ENCODE measurements at regions not wholly inside any gene's neighbourhood (a gene's known extent, or its start where the extent isn't known, plus 50 kb on each side); places are given as distances from the start of the nearest gene placed in this dataset.
"Not testable (repeated sequence)": the region's sequence is repeated elsewhere in the genome, so short reads cannot be mapped to it uniquely, and the experiment has no call there.

- DNase-seq (ENCODE audit: low read depth in 2 of 2): no peak
Observed at GRCh38 chr4:127528302-127528701, 104.5 kb upstream of the INTU start.

GRCh38 chr4:127529879-127530278 is 102.9 kb upstream of the INTU start:
- not testable (repeated sequence) for DNase-seq (ENCODE audit: low read depth in 2 of 2)

DNA sequence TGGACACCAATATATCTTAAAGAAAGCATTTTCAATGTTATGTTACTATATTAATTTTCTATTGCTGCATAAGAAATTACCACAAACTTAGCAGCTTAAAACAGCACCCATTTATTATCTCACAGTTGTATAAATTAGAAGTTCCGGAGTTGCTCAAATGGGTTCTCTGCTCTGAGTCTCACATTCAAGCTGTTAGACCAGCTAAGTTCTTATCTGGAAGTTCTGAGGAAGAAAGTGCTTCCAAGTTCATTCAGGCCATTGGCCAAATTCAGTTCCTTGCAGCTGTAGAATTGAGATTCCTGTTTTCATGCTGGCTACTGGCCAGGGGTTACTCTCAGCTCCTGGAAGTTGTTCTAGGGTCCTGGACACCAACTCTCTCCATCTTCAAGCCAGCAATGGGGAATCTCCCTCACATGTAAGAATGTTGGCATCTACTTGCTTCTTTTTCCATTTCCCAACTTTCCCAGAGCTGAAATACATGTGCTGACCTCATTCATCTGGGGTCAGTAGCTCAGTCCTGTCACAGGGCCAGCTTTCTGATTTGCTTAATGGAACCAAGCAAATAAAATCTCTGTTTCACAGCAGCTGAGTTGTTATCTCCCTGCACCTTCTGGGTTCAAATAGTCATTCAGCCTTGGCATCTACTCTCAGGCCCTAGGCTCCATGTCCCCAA is 99.6 kb upstream of the INTU start:
- DNase-seq (ENCODE audit: low read depth in 2 of 2): no peak

DNA sequence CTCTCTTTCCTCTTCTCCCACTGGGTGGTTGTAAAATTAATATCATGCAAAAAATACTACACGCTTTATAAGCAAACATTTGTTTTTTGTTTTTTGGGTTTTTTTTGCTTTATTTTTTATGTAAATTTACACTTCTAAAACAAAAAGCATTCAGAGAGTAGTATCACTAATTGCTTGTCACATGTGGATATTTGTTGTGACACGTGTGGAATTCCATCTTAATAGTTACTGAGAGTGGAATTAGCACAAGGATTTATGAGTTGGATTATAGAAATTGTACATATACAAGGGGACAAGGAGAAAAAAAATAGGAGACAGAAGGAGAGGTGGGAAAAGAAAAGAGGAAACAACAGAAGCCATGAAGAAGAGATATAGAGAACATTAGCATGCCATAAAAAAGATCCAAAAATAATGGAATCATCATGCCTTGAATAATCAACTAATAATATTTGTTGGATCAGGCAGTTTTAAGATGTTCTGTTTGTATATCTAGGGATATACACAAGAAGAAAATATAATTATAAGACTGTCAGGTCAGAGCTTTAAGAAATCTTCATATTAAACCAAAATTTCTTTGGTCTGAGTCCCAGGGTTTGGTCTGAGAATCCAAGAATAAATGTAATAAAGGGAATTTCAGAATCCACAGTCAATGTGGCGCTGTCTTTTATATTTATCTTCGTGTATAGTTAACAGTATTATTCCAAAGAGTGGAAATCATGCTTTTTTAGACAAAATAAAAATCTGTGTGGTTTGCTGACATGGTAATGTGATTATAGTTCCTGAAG is 98.5 kb upstream of the INTU start:
- DNase-seq (ENCODE audit: low read depth in 2 of 2): no peak

GRCh38 chr4:127538016-127538415 is 94.7 kb upstream of the INTU start:
- no peak for DNase-seq (ENCODE audit: low read depth in 2 of 2)

DNA sequence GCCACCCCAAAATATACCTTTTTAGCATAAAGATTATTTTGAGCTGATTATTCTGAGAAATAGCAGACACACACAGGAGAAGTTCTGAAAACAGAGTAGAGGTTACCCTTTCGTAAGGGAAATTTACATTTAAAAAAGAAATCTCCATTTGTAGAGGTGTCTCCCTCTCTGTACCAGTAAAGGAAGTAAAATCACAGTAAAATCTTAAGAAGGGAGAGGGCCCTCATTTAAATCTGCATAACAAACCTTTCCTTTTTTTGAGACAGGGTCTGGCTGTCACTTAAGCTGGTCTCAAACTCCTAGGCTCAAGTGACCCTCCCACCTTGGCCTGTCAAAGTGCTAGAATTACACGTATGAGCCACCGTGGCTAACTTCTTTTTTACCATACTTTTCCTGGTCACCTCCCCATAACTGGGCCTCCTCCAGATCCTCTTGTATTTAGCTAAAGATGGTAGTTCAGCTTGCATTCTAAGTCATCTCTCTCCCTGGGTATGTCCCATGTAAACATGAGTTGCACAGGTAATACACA is 92.2 kb upstream of the INTU start:
- DNase-seq (ENCODE audit: low read depth in 2 of 2): no peak

GRCh38 chr4:127545271-127545670 is 87.5 kb upstream of the INTU start:
- DNase-seq (ENCODE audit: low read depth in 2 of 2): no peak

- DNase-seq (ENCODE audit: low read depth in 2 of 2): no peak
Observed at GRCh38 chr4:127548990-127549925, 83.5 kb upstream of the INTU start.

GRCh38 chr4:127555106-127555505 is 77.7 kb upstream of the INTU start:
- DNase-seq (ENCODE audit: low read depth in 2 of 2): no peak

DNA sequence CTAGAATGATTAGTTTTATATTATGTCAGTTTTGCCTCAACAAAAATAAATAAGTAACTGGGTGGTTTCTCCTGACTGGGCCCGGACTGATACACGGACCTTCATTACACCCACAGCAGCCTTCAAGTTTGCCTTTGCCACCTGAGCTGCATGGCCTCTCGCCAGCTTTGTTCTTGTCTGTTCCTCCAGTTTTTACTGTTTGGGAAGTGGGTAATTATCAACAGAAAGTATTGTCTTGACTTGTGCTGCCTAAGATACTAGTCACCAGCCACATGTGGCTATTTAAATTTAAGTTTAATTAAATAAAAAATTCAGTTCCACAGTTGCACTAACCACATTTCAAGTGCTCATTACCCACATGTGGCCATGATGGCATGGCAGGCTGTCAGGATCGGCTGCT is 74.7 kb upstream of the INTU start:
- DNase-seq (ENCODE audit: low read depth in 2 of 2): no peak

DNA sequence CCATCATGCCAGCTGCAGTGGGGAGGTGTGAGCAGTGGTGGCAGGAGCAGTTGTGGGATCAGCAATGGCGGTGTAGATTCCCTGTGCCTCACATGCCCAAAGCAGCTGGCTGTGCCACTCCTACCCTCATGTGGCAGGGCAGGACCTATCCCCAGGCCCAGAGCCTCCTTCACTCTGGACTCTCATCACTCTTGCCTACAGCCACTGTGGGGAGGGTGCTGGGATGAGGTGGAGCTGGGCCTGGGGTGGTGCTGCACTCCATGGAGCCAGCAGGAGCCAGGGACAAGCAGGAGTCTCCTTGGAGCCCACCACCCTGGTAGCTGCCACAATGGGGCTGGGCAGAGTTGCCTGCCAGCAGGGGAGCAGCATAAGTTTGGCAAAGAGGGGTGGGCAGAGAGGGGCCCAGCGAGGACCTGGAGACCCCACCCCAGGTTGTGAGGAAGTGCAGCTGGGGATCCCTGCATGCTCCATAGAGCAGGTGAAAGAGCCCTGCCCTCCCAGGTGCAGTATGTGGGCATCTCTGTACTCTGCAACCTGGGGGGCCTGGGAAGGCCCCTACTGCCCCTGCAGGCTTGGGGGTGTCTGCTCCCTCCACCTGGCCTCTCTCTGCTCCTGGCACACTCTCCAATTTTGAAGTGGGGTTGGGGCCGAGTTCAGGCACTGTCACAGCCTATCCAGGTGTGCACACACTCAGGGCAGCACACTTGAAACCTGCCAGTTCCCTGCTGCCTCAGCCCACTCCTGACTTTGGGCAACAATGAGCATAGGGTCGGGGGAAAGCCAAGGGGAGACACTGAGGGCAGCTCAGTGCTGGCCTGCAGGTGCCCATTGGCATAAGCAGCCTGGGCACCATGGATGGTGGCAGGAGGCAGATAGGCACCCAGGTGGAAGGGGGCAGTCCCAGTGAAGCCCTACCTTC is 74.0 kb upstream of the INTU start:
- DNase-seq (ENCODE audit: low read depth in 2 of 2): no peak

DNA sequence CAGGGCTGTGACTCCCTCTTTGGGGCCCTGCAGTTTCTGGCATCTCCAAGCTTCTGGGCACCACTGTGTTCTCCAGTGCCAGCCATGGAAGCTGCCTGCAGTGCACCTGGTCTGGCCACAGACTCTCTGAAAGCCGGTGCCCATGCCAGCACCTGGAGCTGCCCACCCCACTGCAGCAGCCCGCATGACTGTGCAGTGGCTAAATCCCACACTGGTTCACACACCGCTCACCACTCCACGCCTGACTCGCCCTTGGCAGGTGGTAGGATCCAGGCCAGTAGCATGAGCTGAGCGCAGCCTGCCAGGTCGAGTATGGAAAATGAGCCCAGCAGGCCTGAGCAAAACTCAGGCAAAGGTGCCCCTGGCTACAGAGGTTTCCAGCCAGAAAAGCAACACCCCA is 72.8 kb upstream of the INTU start:
- no peak for DNase-seq (ENCODE audit: low read depth in 2 of 2)

- DNase-seq (ENCODE audit: low read depth in 2 of 2): no peak
Observed at GRCh38 chr4:127560755-127561154, 72.0 kb upstream of the INTU start.

DNA sequence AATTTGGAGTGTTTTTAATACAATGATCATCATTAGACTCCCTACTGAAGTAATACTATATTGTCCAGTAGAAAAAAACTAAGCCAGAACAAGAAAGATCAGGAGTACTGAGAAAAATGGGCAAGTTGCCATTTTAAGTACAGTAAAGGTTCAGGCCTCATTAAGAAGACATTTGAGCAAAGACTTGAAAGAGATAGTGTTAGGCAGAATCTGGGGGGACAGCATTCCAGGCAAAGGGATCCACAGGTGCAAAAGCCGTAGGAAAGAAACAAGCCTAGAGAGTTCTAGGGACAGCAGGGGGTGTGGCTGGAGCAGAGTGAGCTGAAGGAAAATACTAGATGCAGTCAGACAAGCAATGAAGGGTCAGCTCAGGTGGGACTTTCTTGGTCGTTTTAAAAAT is 58.1 kb upstream of the INTU start:
- DNase-seq (ENCODE audit: low read depth in 2 of 2): no peak

DNA sequence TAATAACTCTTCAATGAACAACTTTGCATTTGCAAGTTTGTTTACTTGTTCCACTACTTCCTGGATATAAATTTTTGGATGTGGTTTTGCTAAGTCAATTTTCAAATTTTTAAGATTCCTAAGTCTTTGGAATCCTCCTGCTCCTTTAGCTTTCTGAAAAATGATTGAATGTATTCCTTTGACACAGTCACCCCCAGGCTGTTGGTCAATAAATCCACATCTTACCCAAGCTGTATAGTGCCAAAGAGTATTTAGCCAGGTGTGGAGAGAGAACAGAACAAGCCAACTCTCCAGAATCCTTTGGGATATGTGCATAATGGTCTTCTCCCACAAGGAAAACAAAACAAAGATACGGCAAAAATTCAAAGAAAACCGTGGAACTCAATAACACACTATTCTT is 56.9 kb upstream of the INTU start:
- DNase-seq (ENCODE audit: low read depth in 2 of 2): no peak

DNA sequence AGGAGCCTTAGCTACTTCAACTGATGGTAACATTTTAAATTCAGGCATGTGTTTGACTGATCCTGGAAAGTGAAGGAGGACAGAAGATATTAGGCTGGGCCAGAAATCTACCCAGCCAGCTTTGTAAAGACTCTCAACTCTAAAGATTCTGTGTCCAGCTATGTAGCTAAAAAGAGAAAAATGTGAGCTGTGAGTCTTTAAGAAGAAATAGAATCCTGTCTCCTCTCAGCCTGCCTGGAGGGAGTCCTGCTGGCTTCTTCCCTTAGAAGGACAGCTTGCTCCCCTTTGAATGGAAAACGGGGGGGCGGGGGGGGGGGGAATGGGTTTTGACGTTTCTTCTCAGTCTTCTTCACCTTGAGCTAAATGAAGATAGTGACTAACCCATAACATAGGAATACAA is 54.3 kb upstream of the INTU start:
- no peak for DNase-seq (ENCODE audit: low read depth in 2 of 2)

DNA sequence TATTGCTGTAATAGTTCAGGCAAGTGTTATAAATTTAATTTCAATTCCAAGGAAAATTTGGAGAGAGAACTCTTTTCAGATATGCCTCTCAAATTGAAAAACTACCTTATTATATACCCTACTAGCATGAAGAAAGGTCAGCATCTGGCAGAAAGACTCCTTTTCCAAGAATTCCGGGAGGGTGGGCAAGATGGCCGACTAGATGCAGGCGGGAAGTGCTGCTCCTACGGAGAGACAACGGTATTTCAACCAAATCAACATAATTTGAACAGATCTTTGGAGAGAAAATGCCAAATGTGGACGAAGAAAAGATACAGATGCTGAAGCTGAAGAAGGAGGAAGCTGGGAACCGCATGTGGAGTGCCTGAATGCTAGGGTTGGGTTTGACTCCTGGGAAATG is 53.8 kb upstream of the INTU start:
- DNase-seq (ENCODE audit: low read depth in 2 of 2): no peak

GRCh38 chr4:127579821-127580220 is 52.9 kb upstream of the INTU start:
- DNase-seq (ENCODE audit: low read depth in 2 of 2): no peak

DNA sequence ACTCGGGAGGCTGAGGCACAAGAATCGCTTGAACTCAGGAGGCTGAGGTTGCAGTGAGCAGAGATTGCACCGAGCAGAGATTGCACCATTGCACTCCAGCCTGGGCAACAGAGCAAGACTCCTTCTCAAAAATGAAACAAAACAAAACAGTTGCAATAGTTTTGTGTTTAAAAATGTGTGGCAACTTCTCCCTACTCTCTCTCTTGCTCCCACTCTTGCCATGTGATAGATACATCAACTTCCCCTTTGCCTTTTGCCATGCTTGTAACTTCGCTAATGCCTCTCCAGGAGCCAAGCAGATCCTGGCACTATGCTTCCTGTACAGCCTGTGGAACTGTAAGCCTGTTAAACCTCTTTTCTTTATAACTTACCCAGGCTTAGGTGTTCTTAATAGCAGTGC is 52.5 kb upstream of the INTU start:
- no peak for DNase-seq (ENCODE audit: low read depth in 2 of 2)

- DNase-seq (ENCODE audit: low read depth in 2 of 2): no peak
Observed at GRCh38 chr4:127580891-127581290, 51.9 kb upstream of the INTU start.

All from stimulated activated CD8-positive, alpha-beta memory T cell treated with anti-CD3 and anti-CD28 coated beads, Interleukin-15, amount 100 ng/mL, for 48 hours (primary cell).